ENCODE measurements at regions not wholly inside any gene's neighbourhood (a gene's known extent, or its start where the extent isn't known, plus 50 kb on each side); places are given as distances from the start of the nearest gene placed in this dataset.

- no peak for DNase-seq
Measured at GRCh38 chr2:128783896-128784295, 465.2 kb upstream of the HS6ST1 start.

GRCh38 chr2:128784626-128785306 lies 466.1 kb upstream of the HS6ST1 start:
- DNase-seq: no peak

- DNase-seq: no peak
Measured at GRCh38 chr2:128786316-128786715, 467.6 kb upstream of the HS6ST1 start.

GRCh38 chr2:128786741-128787478 lies 468.2 kb upstream of the HS6ST1 start:
- DNase-seq: no peak

- no peak for DNase-seq
Measured at GRCh38 chr2:128787616-128788015, 468.9 kb upstream of the HS6ST1 start.

- no peak for DNase-seq
Measured at GRCh38 chr2:128788636-128789220, 470.1 kb upstream of the HS6ST1 start.

GRCh38 chr2:128789221-128789620 lies 470.6 kb upstream of the HS6ST1 start:
- DNase-seq: no peak

- no peak for DNase-seq
Measured at GRCh38 chr2:128789776-128790455, 471.2 kb upstream of the HS6ST1 start.

- no peak for DNase-seq
Measured at GRCh38 chr2:128790541-128791001, 471.9 kb upstream of the HS6ST1 start.

GRCh38 chr2:128791120-128791984 lies 472.7 kb upstream of the HS6ST1 start:
- DNase-seq: no peak

- DNase-seq: no peak
Measured at GRCh38 chr2:128791985-128792320, 473.3 kb upstream of the HS6ST1 start.

GRCh38 chr2:128792476-128793054 lies 473.9 kb upstream of the HS6ST1 start:
- no peak for DNase-seq

- DNase-seq: no peak
Measured at GRCh38 chr2:128793404-128793803, 474.7 kb upstream of the HS6ST1 start.

- no peak for DNase-seq
Measured at GRCh38 chr2:128794285-128794684, 475.6 kb upstream of the HS6ST1 start.

- DNase-seq: no peak
Measured at GRCh38 chr2:128796321-128796720, 477.7 kb upstream of the HS6ST1 start.

- no peak for DNase-seq
Measured at GRCh38 chr2:128797092-128797491, 478.4 kb upstream of the HS6ST1 start.

GRCh38 chr2:128797533-128797932 lies 478.9 kb upstream of the HS6ST1 start:
- no peak for DNase-seq

- DNase-seq: no peak
Measured at GRCh38 chr2:128797937-128798336, 479.3 kb upstream of the HS6ST1 start.

GRCh38 chr2:128798502-128799283 lies 480.0 kb upstream of the HS6ST1 start:
- DNase-seq: no peak

- no peak for DNase-seq
Measured at GRCh38 chr2:128799284-128799552, 480.6 kb upstream of the HS6ST1 start.

- no peak for DNase-seq
Measured at GRCh38 chr2:128799730-128800129, 481.1 kb upstream of the HS6ST1 start.

GRCh38 chr2:128801576-128801975 lies 482.9 kb upstream of the HS6ST1 start:
- no peak for DNase-seq
